Parathyroid adenoma (tissue), 2 donors: ENCODE measurements at regions not wholly inside any gene's neighbourhood (a gene's known extent, or its start where the extent isn't known, plus 50 kb on each side); places are given as distances from the start of the nearest gene placed in this dataset.
"Not testable (repeated sequence)": the region's sequence is repeated elsewhere in the genome, so short reads cannot be mapped to it uniquely, and the experiment has no call there.

Source experiments
- H2AFZ ChIP-seq: fragments of 300-600 bp; sonication (generic); one replicate; pipeline ENCODE4 v1.7.0; 2017; ENCODE audit warnings: antibody characterized with exemption, mild to moderate bottlenecking
- H3K27ac ChIP-seq: fragments of 300-600 bp; sonication (generic); one replicate; pipeline ENCODE4 v1.7.0; 2017
- H3K27me3 ChIP-seq: fragments of 300-600 bp; sonication (generic); one replicate; pipeline ENCODE4 v1.7.0; 2017; ENCODE audit warnings: low read length; ENCODE audit not compliant: control insufficient read depth, insufficient read depth
- H3K36me3 ChIP-seq: fragments of 300-600 bp; sonication (generic); one replicate; pipeline ENCODE4 v1.7.0; 2017; ENCODE audit warnings: low read length; ENCODE audit not compliant: control insufficient read depth, insufficient read depth
- H3K4me1 ChIP-seq: fragments of 300-600 bp; sonication (generic); one replicate; pipeline ENCODE4 v1.7.0; 2017; ENCODE audit warnings: control low read depth
- H3K4me2 ChIP-seq: fragments of 300-600 bp; sonication (generic); one replicate; pipeline ENCODE4 v1.7.0; 2017; ENCODE audit warnings: low read length
- H3K4me3 ChIP-seq: fragments of 300-600 bp; sonication (generic); one replicate; pipeline ENCODE4 v1.7.0; 2017; ENCODE audit warnings: low read depth, low read length
- H3K79me2 ChIP-seq: fragments of 300-600 bp; sonication (generic); one replicate; pipeline ENCODE4 v1.7.0; 2017; ENCODE audit warnings: control low read depth
- H3K9ac ChIP-seq: fragments of 300-600 bp; sonication (generic); one replicate; pipeline ENCODE4 v1.7.0; 2017; ENCODE audit warnings: mild to moderate bottlenecking
- H3K9me3 ChIP-seq: fragments of 300-600 bp; sonication (generic); one replicate; pipeline ENCODE4 v1.7.0; 2017; ENCODE audit warnings: low read length; ENCODE audit not compliant: control insufficient read depth
- TF ChIP-seq, protein P1 (sequence below): fragments of 300-600 bp; sonication (generic); IDR thresholded peaks from one replicate; pipeline ENCODE4 v1.7.0; 2017; ENCODE audit warnings: antibody characterized with exemption, mild to moderate bottlenecking
- donor health status: primary hyperparathyroidism.

DNA sequence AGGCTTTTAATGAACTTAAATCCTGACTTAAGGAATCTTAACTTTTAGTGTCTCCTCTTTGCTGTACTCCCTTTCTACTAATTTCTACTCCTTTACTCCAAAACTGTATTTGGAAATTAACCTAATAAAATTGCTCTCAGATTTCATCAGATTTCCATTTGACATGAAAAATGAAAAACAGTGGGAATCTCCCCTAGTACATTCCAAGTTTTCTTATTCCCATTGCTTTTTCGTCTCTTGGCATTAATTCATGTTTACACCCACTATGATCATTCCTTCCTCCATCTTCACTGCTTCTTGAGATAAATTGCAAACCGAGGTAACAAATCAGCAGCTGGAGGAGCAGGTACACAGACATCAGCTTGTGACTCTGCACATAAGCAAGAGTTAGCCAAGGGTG is 208.7 kb downstream of the VGLL3 start:
- Histone ChIP-seq H3K4me2 (no peak overlapping the region), H3K4me3 (no peak overlapping the region), H3K9me3 (no peaks in the 10 kb centered on the region), H3K79me2 (no peaks in the 10 kb centered on the region), H3K27ac (no peak overlapping the region), H3K27me3 (no peaks in the 10 kb centered on the region), H3K4me1 (no peaks in the 10 kb centered on the region), H3K9ac (no peak overlapping the region), H2AFZ (no peak overlapping the region), H3K36me3 (no peaks in the 10 kb centered on the region)
- TF ChIP-seq, protein P1, sequence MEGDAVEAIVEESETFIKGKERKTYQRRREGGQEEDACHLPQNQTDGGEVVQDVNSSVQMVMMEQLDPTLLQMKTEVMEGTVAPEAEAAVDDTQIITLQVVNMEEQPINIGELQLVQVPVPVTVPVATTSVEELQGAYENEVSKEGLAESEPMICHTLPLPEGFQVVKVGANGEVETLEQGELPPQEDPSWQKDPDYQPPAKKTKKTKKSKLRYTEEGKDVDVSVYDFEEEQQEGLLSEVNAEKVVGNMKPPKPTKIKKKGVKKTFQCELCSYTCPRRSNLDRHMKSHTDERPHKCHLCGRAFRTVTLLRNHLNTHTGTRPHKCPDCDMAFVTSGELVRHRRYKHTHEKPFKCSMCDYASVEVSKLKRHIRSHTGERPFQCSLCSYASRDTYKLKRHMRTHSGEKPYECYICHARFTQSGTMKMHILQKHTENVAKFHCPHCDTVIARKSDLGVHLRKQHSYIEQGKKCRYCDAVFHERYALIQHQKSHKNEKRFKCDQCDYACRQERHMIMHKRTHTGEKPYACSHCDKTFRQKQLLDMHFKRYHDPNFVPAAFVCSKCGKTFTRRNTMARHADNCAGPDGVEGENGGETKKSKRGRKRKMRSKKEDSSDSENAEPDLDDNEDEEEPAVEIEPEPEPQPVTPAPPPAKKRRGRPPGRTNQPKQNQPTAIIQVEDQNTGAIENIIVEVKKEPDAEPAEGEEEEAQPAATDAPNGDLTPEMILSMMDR, result no peak

DNA sequence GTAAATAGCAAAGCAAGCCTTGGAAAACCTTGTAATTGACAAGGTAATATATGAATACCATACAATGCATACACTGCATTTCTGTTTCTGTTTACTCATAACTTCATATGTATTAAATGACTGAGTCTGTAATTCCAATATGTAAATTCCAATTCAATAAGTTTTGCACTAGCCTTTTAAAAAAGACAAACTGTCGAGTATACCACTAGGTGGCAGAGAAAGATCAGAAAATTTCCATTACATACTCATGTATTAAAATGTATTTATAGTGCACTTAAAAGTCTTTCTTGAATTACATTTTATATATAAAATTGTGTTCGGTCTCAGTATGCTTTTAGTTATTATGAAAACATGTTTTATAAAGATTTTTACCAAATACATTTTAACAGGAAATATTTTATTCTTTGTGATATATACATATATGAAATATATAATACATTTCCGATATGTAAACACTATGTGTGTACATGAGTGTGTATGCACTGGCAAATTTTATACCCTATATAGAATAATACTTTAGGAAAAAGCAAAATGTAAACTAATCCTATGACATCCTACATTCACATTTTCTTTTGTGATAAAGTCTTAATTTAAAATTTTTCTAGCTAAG is 216.8 kb downstream of the VGLL3 start:
- H3K27ac ChIP-seq, result no peak overlapping the region
- TF ChIP-seq, protein P1, result no peak

DNA sequence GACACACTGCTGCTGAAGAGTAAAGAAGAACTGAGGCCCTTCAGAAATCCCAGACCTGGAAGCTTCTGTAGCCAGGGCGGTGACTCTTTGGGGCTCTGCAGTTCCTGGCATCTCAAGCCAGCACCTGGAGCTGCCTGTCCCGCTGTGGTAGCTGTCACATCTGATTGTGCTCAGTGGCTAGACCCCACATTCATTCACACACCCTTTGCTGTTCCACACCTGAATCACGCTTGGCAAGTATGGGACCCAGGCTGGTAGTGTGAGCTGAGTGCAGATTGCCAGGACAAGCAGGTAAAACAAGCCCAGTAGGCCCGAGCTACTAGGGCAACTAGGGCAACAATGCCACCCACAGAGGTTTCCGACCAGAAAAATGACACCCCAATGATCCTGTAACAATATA is 218.2 kb downstream of the VGLL3 start:
- H3K9me3 ChIP-seq, result no peaks in the 10 kb centered on the region
- H3K9ac ChIP-seq, result no peak overlapping the region
- no peaks in the 10 kb centered on the region for H3K79me2 ChIP-seq
- TF ChIP-seq, protein P1, result no peak
- no peak overlapping the region for H3K4me2 ChIP-seq
- no peak overlapping the region for H3K4me3 ChIP-seq
- no peak overlapping the region for H3K27ac ChIP-seq
- H3K27me3 ChIP-seq, result no peaks in the 10 kb centered on the region
- no peaks in the 10 kb centered on the region for H3K4me1 ChIP-seq
- no peak overlapping the region for H2AFZ ChIP-seq
- H3K36me3 ChIP-seq, result no peaks in the 10 kb centered on the region

More for the DNA sequence above, 216.8 kb downstream of the VGLL3 start:
- H3K27me3 ChIP-seq, result no peaks in the 10 kb centered on the region
- H3K9ac ChIP-seq, result no peak overlapping the region
- H3K4me1 ChIP-seq, result no peaks in the 10 kb centered on the region
- H3K4me3 ChIP-seq, result no peak overlapping the region
- H3K4me2 ChIP-seq, result no peak overlapping the region
- H3K9me3 ChIP-seq, result no peaks in the 10 kb centered on the region
- H3K79me2 ChIP-seq, result no peaks in the 10 kb centered on the region
- no peak overlapping the region for H2AFZ ChIP-seq
- no peaks in the 10 kb centered on the region for H3K36me3 ChIP-seq

DNA sequence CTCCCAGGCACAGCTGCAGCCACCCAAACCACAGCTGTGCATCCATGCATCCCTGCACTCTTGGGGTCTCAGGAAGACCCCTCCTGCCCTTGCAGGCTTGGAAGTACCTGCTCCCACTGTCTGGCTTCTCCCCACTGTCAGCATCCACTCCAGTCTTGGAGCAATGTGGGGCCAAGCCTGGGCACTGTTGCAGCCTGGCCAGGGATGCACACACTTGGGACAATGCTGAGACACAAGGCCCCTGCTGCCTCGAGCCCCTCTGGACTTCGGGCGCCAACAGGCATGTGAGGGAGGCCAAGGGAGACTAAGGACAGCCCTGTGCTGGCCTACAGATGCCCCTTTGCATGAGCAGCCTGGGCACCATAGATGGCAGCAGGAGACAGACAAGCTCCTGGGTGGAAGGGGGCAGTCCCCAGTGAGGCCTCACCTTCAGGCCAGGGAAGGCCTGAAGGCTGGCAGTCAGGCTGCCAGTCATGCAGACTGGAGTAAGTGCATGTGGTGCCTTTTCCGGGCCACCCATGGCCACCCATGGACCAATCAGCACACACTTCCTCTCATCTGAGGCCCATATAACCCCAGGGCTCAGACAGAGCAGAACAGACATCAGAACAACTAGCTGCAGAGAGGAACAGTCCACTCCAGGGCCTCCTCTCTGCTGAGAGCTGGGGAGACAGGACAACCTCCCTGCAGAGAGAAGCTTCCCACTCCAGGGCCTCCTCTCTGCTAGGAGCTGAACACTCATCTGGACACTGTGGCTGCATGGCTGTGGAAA is 219.0 kb downstream of the VGLL3 start:
- Histone ChIP-seq H3K27ac (no peak overlapping the region), H3K27me3 (no peaks in the 10 kb centered on the region), H2AFZ (no peak overlapping the region), H3K4me3 (no peak overlapping the region), H3K4me1 (no peaks in the 10 kb centered on the region), H3K4me2 (no peak overlapping the region), H3K9ac (no peak overlapping the region), H3K36me3 (no peaks in the 10 kb centered on the region), H3K79me2 (no peaks in the 10 kb centered on the region), H3K9me3 (no peaks in the 10 kb centered on the region)
- TF ChIP-seq, protein P1, result no peak

DNA sequence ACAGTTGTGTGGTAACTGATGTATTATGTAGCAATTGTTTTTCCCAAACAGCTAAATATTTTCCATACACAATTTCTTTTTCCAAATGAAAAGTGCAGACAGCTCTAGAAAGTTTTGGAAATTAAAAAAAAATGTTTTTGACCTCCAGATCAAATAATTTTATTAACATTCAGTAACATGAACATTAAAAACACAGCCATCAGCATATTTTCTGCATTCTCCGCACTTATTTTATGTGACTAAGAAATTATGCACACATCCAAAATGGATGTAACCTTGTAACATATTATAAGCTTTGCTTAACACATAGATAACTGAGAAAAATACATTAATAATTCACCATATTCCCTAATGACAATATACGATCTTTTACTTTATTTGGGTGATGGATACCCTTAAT is 224.6 kb downstream of the VGLL3 start:
- TF ChIP-seq, protein P1, result no peak
- H3K9me3 ChIP-seq, result no peaks in the 10 kb centered on the region
- no peaks in the 10 kb centered on the region for H3K36me3 ChIP-seq
- H3K4me1 ChIP-seq, result no peaks in the 10 kb centered on the region
- H3K4me3 ChIP-seq, result no peak overlapping the region
- H3K27ac ChIP-seq, result no peak overlapping the region
- H2AFZ ChIP-seq, result no peak overlapping the region
- H3K27me3 ChIP-seq, result no peaks in the 10 kb centered on the region
- no peaks in the 10 kb centered on the region for H3K79me2 ChIP-seq
- no peak overlapping the region for H3K9ac ChIP-seq
- H3K4me2 ChIP-seq, result no peak overlapping the region

DNA sequence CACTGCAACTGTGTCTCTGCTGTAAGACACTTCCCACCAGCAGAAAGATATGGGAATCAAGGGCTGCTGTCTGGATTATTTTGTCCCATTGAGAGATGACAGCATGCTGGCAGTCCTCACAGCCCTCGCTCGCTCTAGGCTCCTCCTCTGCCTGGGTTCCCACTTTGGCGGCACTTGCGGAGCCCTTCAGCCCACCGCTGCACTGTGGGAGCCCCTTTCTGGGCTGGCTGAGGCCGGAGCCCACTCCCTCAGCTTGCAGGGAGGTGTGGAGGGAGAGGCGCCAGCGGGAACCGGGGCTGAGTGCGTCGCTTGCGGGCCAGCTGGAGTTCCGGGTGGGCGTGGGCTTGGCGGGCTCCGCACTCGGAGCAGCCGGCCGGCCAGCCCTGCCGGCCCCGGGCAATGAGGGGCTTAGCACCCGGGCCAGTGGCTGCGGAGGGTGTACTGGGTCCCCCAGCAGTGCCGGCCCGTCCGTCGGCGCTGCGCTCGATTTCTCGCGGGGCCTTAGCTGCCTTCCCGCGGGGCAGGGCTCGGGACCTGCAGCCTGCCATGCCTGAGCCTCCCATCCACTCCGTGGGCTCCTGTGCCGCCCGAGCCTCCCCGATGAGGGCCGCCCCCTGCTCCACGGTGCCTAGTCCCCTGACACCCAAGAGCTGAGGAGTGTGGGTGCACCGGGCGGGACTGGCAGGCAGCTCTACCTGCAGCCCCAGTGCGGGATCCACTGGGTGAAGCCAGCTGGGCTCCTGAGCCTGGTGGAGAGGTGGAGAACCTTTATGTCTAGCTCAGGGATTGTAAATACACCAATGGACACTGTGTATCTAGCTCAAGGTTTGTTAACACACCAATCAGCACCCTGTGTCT is 233.4 kb downstream of the VGLL3 start:
- not testable (repeated sequence) for H3K27me3 ChIP-seq, H3K79me2 ChIP-seq, H3K4me3 ChIP-seq

More for the DNA sequence above, 233.4 kb downstream of the VGLL3 start:
- not testable (repeated sequence) for H3K4me1 ChIP-seq, H2AFZ ChIP-seq, H3K9me3 ChIP-seq, H3K4me2 ChIP-seq, H3K9ac ChIP-seq, H3K27ac ChIP-seq, H3K36me3 ChIP-seq
